T-helper 1 cell treated with Interleukin-12 subunit alpha and Interleukin-12 subunit beta and Interleukin-4 antibody, amounts not matched to agents 30 μg/mL and 1 μg/mL, for 36 hours (primary cell): ENCODE measurements at regions not wholly inside any gene's neighbourhood (a gene's known extent, or its start where the extent isn't known, plus 50 kb on each side); places are given as distances from the start of the nearest gene placed in this dataset.

ENCODE experiments used
- H3K27ac Mint-ChIP-seq: one replicate; pipeline ENCODE4 v1.8.0; 2021; ENCODE audit warnings: mild to moderate bottlenecking, mixed read lengths
- H3K27me3 Mint-ChIP-seq: one replicate; pipeline ENCODE4 v1.8.0; 2021; ENCODE audit warnings: low read depth, mixed read lengths
- H3K36me3 Mint-ChIP-seq: one replicate; pipeline ENCODE4 v1.8.0; 2021; ENCODE audit warnings: low read depth, mixed read lengths
- H3K4me1 Mint-ChIP-seq: one replicate; pipeline ENCODE4 v1.8.0; 2021; ENCODE audit warnings: low read depth, mixed read lengths
- H3K4me3 Mint-ChIP-seq: one replicate; pipeline ENCODE4 v1.8.0; 2021; ENCODE audit warnings: mild to moderate bottlenecking, moderate library complexity, mixed read lengths
- H3K9me3 Mint-ChIP-seq: one replicate; pipeline ENCODE4 v1.8.0; 2021; ENCODE audit warnings: mixed read lengths

DNA sequence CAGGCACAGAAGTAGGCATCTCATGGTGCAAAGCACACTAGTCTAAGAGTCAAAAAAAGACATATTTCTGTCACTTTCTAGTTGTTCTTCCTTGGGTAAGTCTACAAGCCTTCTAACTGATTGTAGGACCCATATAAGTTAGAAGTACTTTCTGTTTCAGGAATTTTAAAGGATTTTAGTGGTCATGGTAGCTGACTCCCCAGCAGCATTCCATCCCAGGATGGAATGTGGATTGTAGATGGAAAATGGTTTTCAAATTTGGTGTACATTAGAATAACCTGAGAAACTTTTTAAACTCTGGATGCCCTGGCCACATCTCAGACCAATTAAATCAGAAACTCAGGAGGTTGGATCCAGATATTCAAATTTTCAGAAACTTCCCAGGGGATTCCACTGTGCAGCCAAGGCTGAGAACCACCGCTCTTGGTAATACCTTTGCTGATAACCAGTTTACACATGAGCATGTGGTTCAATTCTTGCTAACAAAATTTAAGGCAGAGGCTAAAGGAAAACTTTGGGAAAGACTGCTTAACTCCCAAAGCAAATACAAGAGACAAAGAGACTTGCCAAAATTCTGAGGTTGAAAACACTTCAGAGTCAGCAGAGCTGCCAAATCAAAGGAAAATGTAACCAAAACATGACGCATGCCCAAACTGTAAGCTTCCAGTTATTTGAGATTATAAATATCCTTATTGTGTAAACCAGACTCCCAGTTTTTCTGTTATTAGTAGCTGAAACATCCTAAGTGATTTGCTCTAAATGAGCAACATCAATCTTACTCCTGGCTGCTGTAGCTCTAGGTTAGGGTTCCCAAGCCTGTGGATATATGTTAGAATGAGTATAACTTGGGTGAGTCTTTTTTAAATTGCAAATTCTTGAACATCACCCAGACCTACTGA, 145.4 kb upstream of the MTAP start:
- no peaks in the 10 kb centered on the region for H3K36me3 Mint-ChIP-seq

DNA sequence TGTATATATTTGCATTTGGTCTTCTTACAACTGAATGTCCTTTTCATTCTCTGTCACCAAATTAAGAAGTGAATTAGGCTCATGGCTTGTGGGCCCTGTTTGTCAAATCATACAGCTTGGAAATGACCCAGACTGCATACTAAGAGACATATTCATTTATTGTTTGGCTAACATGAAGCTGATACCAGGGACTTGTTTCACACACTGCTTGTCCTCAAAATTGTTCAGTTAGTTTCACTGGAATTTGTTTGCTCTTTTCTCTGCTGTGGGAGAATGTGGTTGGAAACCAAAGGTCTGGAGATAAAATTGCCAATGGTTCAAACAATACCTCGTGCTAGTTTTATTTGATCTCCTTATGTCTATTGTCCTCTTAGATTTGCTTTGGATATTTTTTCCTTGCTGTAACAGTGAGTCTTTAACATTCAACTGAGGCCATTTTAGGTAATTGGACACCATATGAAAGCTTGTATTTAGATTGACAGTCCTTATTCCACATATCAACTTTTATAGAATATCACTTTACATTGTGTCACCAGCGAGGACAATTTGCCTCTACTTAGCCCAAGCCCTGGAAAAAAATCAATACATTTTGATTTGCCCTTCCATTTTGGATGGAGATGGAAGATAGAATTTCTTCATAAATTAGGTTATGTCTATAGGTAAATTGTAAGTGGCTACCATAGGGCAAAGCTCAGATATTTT, 144.3 kb upstream of the MTAP start:
- Mint-ChIP-seq H3K27ac (no peak overlapping the region), H3K36me3 (no peaks in the 10 kb centered on the region), H3K4me3 (no peak overlapping the region), H3K4me1 (no peaks in the 10 kb centered on the region), H3K9me3 (no peaks in the 10 kb centered on the region), H3K27me3 (peaks cover 18% of the 10 kb centered on the region)

More for the DNA sequence above, 145.4 kb upstream of the MTAP start:
- Mint-ChIP-seq H3K9me3 (no peaks in the 10 kb centered on the region), H3K4me3 (no peak overlapping the region), H3K27ac (no peak overlapping the region), H3K27me3 (peaks cover 18% of the 10 kb centered on the region), H3K4me1 (no peaks in the 10 kb centered on the region)

DNA sequence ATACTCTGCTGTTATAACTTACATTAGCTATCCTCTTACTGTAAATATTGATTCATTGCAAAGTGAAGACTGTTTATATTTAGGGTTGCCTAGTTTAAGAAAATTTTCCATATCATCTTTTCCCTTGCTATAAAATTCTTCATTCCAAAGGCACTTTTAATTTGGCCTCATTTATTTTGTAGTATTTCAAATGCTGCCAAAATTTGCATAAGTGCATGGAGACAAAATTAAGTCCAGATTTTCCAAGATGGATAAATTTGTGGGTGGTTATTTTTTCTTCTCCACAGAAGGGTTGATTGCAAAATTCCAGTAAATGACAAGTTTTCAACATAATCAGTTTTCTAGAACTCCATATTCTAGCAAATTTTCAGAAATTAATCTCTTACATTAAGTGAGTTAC, 141.5 kb upstream of the MTAP start:
- Mint-ChIP-seq H3K4me1 (no peaks in the 10 kb centered on the region), H3K9me3 (no peaks in the 10 kb centered on the region), H3K36me3 (no peaks in the 10 kb centered on the region), H3K4me3 (no peak overlapping the region), H3K27me3 (peaks cover 8% of the 10 kb centered on the region), H3K27ac (no peak overlapping the region)

DNA sequence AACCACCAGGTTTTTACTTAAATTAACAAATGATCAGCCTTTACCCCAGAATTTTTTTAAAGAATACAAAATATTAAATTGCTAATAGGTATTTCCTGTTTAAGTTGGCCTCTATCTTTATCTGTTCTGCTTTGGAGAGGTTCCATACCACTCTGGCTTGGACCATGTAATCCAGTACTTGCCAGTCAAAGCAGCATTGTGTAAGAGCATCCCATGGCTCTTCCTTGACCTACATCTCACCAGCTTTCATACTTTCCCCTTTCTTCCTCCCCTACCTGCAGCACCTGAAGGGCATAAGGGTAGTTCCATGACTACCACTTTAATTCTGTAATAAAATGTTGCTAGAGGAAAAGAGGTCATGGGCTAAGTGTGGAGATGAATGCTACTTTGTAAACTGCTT, 140.8 kb upstream of the MTAP start:
- Mint-ChIP-seq H3K4me3 (no peak overlapping the region), H3K4me1 (no peaks in the 10 kb centered on the region), H3K27ac (no peak overlapping the region), H3K9me3 (no peaks in the 10 kb centered on the region), H3K36me3 (no peaks in the 10 kb centered on the region), H3K27me3 (peaks cover 3% of the 10 kb centered on the region)

DNA sequence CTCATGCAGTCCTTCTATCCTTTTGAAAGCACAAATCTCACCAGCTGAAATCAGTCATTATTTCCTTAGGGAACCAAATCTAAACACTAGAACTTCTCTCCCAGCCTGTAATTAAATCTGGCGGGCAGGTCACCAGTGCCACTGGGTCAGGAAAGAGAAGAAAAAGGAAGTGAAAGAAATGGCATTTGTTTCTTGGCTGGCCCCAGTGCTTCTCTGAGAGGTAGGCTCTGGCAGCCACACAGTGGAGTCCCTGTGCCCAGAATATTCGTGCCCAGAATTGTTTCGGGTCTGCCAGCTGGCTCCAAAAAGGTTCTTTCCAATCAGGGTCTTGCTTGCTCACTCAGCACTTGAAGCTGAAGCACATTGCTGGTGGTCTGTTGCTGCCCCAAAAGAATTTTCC, 133.9 kb upstream of the MTAP start:
- Mint-ChIP-seq H3K4me1 (peaks cover 6% of the 10 kb centered on the region), H3K27me3 (peaks cover 3% of the 10 kb centered on the region), H3K27ac (no peak overlapping the region), H3K36me3 (no peaks in the 10 kb centered on the region), H3K4me3 (no peak overlapping the region), H3K9me3 (no peaks in the 10 kb centered on the region)

DNA sequence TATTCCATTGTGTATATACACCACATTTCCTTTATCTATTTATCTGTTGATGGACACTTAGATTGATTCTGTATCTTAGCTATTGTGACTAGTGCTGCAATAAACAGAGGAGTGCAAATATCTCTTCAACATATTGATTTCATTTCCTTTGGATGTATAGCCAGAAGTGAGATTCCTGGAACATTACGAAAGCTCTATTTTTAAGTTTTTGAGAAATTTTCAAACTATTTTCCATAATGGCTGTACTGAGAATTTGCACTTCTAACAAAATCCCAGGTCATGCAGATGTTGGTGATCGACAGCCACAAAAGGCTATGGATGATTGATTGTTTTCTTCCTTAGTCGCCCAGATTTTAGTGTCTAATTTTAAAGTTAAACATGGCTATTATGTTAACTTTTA, 132.7 kb upstream of the MTAP start:
- peaks cover 6% of the 10 kb centered on the region for H3K4me1 Mint-ChIP-seq
- H3K27me3 Mint-ChIP-seq: peaks cover 3% of the 10 kb centered on the region
- no peaks in the 10 kb centered on the region for H3K9me3 Mint-ChIP-seq
- H3K4me3 Mint-ChIP-seq: no peak overlapping the region
- H3K36me3 Mint-ChIP-seq: no peaks in the 10 kb centered on the region
- no peak overlapping the region for H3K27ac Mint-ChIP-seq

DNA sequence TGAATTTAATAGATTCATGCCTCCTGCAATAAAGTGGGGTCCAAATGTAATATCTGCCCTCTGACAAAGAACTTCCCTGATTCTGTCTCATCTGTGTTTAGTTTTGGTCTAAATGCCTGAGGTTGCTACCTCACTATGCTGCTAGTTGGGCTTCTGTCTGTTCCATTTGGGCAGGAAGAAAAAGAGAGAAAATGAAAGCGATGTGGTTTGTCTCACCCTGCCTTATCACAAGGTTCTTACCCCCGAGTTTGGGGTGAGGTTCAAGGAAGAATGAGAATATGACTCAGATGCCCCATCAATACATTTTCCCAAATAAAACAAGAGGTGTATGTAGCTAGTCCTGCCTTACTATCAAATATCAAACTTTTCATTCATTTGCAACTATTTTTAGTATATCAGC, 132.1 kb upstream of the MTAP start:
- no peak overlapping the region for H3K27ac Mint-ChIP-seq

DNA sequence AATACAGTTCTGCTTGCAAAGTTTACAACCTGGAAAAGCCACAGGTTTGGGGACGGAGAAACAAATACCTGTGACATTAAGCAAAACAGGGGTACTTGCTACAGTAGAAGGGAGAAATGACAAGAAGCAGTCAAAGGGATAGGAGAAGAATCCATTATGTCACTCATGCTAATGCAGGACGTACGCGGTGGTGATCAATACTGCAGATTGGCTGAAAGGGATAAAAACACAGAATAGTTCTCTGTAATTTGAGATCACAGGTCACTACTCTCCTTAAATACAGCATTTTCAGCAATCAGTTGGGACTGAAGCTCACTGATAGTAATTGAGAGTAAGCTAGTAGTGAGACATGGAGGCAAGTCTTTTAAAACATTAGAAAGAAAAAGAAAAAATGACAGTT, 130.3 kb upstream of the MTAP start:
- Mint-ChIP-seq H3K36me3 (no peaks in the 10 kb centered on the region), H3K27me3 (peaks cover 8% of the 10 kb centered on the region), H3K9me3 (no peaks in the 10 kb centered on the region), H3K4me1 (peaks cover 6% of the 10 kb centered on the region), H3K4me3 (no peak overlapping the region), H3K27ac (no peak overlapping the region)

More for the DNA sequence above, 132.1 kb upstream of the MTAP start:
- no peak overlapping the region for H3K4me3 Mint-ChIP-seq
- H3K36me3 Mint-ChIP-seq: no peaks in the 10 kb centered on the region
- peaks cover 3% of the 10 kb centered on the region for H3K27me3 Mint-ChIP-seq
- no peaks in the 10 kb centered on the region for H3K9me3 Mint-ChIP-seq
- H3K4me1 Mint-ChIP-seq: peaks cover 6% of the 10 kb centered on the region

DNA sequence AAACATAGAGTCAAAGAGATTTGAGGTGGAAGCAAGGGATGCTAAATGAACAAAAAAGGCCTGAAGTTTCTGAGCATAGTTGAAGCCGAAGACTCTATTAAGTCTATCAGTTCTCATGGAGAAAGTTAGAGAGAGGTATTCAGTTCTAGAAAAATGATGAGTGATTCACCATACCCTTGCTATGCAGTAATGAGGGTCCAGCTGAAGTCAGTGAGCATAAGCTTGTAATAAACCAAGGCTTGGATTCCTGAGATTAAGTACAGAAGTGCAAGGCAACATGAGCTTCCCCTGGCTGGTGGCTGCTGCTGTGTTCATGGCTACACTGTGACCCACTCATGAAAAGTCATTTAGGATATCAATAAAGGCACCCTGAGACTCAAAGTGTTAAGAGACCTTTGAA, 129.7 kb upstream of the MTAP start:
- Mint-ChIP-seq H3K9me3 (no peaks in the 10 kb centered on the region), H3K27me3 (peaks cover 8% of the 10 kb centered on the region), H3K4me1 (peaks cover 6% of the 10 kb centered on the region), H3K4me3 (no peak overlapping the region), H3K36me3 (no peaks in the 10 kb centered on the region), H3K27ac (no peak overlapping the region)

DNA sequence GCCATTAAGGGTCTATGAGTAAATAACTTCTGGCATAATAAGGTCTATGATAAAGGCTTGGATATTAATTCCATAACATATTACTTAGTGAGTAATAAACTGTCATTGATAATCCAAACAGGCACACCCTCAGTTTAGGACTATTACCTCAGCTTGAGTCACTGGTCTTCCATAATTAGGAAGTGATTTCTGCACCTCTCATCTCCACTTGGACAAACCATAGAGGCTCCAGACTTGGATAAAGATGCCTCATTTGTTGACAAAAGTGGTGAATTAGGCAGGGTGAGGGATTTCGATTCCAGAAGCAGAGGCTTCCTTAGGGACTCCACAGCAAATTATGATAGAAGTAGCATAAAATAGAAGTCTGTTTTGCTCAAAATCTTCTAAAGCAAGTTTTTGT, 127.5 kb upstream of the MTAP start:
- no peaks in the 10 kb centered on the region for H3K9me3 Mint-ChIP-seq
- no peaks in the 10 kb centered on the region for H3K36me3 Mint-ChIP-seq
- H3K4me3 Mint-ChIP-seq: no peak overlapping the region
- H3K27ac Mint-ChIP-seq: no peak overlapping the region
- peaks cover 6% of the 10 kb centered on the region for H3K4me1 Mint-ChIP-seq
- peaks cover 8% of the 10 kb centered on the region for H3K27me3 Mint-ChIP-seq

DNA sequence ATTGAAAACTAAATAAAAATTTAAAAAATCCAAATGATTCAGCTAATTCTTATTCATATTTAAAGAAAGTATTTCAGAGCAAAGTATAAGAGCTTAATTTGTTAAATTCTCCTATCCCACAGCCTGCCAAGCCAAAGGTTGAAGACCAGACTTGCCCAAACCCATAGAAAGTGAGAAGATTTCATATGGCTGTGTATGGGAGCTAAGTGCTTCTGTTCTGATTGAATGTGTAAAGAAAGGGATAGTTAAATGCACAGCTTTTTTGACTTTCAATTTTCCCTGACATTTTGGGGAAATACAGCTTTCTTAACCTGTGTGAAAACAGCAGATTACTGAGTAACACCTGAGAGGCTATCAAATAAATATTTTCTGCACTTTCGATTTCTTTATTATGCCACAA, 125.0 kb upstream of the MTAP start:
- Mint-ChIP-seq H3K36me3 (no peaks in the 10 kb centered on the region), H3K4me1 (no peaks in the 10 kb centered on the region), H3K27ac (no peak overlapping the region)

DNA sequence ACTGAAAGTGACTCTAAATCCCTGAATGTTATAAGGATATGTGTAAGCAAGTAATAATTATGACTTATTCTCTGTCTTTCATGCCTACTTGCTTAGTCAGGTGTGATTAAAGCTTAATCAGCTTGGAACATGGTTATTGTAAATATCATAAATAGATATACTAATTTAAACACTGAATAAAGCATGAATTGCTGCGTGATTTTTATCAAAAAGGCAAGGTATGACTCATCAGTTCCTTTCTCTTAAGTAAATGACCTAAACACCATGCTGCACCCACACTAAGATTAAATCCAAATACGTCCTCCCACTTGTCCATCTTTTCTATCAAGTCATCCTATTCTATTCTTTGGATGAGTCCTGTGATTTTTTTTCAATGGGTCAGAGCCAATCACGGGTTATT, 124.6 kb upstream of the MTAP start:
- no peaks in the 10 kb centered on the region for H3K9me3 Mint-ChIP-seq
- no peak overlapping the region for H3K4me3 Mint-ChIP-seq
- H3K27ac Mint-ChIP-seq: no peak overlapping the region
- peaks cover 9% of the 10 kb centered on the region for H3K27me3 Mint-ChIP-seq
- no peaks in the 10 kb centered on the region for H3K4me1 Mint-ChIP-seq
- no peaks in the 10 kb centered on the region for H3K36me3 Mint-ChIP-seq

More for the DNA sequence above, 125.0 kb upstream of the MTAP start:
- Mint-ChIP-seq H3K9me3 (no peaks in the 10 kb centered on the region), H3K27me3 (peaks cover 9% of the 10 kb centered on the region), H3K4me3 (no peak overlapping the region)

DNA sequence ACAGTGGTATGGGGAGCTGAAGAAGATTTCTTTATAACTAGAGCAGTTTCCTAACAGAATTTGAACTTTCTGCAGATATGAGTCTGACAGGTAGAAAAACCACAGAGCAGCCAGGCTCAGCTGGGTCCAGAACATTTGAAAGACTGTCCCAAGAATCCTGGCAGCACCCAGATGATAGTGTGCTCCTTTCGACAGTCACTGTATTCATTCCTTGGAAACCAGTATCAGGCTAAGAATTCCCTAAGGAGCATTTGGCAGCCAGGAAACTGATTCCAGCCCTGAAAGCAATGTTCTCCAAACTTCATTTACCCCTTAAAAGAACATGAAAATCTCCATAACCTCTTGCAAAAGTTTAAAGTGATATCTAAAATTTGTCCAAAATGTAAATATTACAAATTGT, 123.0 kb upstream of the MTAP start:
- H3K36me3 Mint-ChIP-seq: no peaks in the 10 kb centered on the region
- H3K27ac Mint-ChIP-seq: no peak overlapping the region
- H3K4me1 Mint-ChIP-seq: no peaks in the 10 kb centered on the region
- no peak overlapping the region for H3K4me3 Mint-ChIP-seq
- no peaks in the 10 kb centered on the region for H3K9me3 Mint-ChIP-seq
- H3K27me3 Mint-ChIP-seq: peaks cover 9% of the 10 kb centered on the region

DNA sequence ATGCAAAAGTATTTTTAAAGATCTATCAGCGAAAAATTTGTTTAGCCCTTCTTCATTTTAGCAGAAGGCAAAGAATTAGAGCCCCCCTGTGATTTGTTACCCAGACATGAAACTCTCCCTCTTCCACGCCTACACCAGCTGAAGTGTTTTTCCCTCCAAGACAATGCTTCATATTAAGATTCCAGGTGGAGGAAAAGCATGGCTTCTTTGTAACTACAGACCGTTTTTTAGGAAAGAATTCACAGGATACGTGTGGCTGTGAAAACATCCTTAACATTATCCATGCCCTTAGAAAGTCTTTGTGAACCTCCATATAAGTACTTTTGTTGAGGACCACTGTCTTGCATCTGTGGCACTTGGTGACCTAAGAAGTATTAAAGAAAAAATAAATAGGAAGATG, 121.8 kb upstream of the MTAP start:
- Mint-ChIP-seq H3K36me3 (no peaks in the 10 kb centered on the region), H3K9me3 (no peaks in the 10 kb centered on the region), H3K4me3 (no peak overlapping the region), H3K4me1 (peaks cover 1% of the 10 kb centered on the region), H3K27ac (no peak overlapping the region), H3K27me3 (peaks cover 9% of the 10 kb centered on the region)

DNA sequence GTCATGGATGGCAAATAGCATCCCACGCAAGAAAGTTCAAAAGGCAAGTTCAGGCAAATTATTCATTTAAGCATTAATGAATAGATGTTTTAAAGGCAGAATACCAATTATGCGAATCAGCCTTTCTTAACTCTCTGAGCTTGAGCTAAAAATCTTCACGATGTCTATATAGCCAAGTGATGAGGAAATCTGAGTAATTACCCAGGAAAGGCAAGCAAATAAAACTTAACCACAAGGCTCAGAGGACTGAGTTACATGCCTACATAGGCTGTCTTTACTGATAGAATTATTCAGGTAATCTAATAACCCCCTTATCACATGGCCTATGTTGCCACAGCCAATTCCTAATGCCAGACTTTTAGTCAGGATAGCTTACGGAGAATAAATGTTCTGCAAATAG, 120.8 kb upstream of the MTAP start:
- Mint-ChIP-seq H3K4me1 (peaks cover 3% of the 10 kb centered on the region), H3K4me3 (no peak overlapping the region), H3K9me3 (no peaks in the 10 kb centered on the region), H3K27me3 (peaks cover 4% of the 10 kb centered on the region), H3K27ac (no peak overlapping the region), H3K36me3 (no peaks in the 10 kb centered on the region)
